ENCODE measurements at regions not wholly inside any gene's neighbourhood (a gene's known extent, or its start where the extent isn't known, plus 50 kb on each side); places are given as distances from the start of the nearest gene placed in this dataset.

- TF ChIP-seq CTCF (IDR thresholded peaks at IDR 0.05): no peak
- TF ChIP-seq POLR2A (IDR thresholded peaks at IDR 0.05): no peak
- TF ChIP-seq POLR2AphosphoS5 (IDR thresholded peaks at IDR 0.05): no peak
Observed at GRCh38 chr5:14090755-14091154, 52.4 kb upstream of the TRIO start.

Measured in breast epithelium (tissue), 3 donors.